HG02943 (cell line): ENCODE measurements at regions not wholly inside any gene's neighbourhood (a gene's known extent, or its start where the extent isn't known, plus 50 kb on each side); places are given as distances from the start of the nearest gene placed in this dataset.
A peak's percentile ranks its signal among the peaks of the same experiment; 100 is the strongest.
"Not testable (repeated sequence)": the region's sequence is repeated elsewhere in the genome, so short reads cannot be mapped to it uniquely, and the experiment has no call there.

Experiments
- ATAC-seq: cut with Tn5 transposase; IDR thresholded peaks from one replicate; pipeline ENCODE4 v1.9.1; 2021; ENCODE audit warnings: mild to moderate bottlenecking, low read depth, moderate library complexity; ENCODE audit not compliant: unreplicated experiment

GRCh38 chr11:103714246-103714645 lies 322.2 kb upstream of the DDI1 start:
- no peak for ATAC-seq

DNA sequence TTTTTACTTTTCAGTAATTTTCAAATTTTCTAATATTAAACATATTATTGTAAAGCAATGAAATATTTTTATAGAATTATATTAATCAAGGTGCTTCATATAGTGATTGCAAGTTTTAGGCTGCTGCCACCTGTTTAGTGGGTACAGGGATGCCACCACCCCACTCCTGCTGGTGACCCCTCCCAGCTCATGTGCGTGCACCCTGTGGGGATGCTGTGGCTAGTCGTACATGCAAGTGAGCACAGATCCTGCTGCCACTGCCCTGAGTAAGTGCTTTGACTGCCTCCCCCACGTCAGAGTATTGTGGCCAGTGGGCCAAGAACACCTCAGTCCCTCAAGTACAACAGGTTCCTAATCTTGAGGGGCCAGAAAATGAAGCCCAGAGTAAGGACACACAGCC lies 320.1 kb upstream of the DDI1 start:
- ATAC-seq = no peak

GRCh38 chr11:103727262-103727661 lies 309.2 kb upstream of the DDI1 start:
- no peak for ATAC-seq

DNA sequence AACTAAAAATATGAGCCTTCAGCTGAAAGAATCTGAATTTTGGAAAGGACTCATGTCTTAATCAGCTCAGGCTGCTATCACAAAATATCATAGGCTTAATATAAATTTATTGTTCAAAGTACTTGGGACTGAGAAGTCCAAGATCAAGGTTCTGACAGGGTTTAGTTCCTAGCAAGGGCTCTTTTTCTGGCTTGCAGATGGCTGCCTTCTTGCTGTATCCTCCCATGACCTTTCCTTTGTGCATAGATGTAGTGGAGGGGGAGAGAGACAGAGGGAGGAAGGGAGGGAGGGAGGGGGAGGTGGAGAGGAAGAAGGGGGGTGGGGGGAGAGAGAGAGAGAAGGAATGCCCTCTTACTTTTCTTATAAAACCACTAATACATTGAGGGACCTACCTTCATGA lies 306.8 kb upstream of the DDI1 start:
- ATAC-seq = no peak

- no peak for ATAC-seq
Measured at GRCh38 chr11:103730131-103730940, 306.1 kb upstream of the DDI1 start.

DNA sequence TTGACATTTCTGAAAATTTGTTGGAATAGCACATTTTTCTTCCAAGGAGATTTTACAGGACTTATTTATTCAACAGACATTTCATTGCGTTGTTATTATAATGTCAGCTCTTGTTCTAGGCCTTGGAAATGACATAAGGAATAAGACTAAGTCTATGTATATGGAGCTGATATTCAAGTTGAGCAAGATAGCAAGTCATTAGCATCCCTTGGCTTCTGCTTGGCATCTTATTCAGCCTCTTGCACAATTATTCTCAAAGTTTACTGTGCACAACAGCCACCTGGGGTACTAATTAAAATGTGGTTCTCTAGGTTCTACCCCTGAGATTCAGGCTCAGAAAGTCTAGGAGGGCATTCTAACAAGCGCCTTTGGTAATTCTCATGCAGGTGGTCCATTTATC lies 304.8 kb upstream of the DDI1 start:
- no peak for ATAC-seq

- ATAC-seq = no peak
Measured at GRCh38 chr11:103733889-103734288, 302.6 kb upstream of the DDI1 start.

GRCh38 chr11:103735497-103736032 lies 300.9 kb upstream of the DDI1 start:
- no peak for ATAC-seq

DNA sequence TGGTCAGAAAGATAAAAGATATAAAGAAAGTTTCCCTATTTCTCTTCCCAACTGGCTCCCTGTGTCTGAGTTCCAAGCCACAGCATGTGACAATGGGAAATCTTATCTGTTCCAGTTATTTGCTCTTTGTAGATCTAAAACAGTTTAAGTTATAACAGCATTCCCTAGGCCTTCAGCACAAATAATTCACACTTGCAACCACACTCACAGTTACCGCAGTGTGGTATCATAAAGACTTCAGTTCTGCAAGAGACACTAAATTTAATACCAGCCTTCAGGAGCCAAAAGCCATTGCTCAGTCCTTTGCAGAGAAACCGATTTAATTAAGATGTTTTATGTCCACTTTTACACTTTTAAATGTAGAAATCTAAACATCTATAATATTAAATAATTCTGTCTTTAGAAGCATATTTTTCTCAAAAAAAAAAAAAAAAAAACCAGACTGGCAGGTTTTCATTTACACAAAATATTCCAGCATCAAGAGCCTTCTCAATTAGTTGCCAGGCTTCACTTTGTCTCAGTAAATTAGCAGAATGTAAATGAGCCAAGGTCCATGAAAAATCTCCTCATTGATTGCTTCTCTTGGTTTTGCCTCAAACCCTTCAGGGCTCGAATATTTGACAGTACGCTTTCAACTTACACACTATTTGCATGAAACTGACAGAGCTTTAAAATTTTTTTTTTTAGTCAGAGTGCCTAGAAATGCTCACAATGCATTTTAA lies 300.0 kb upstream of the DDI1 start:
- no peak for ATAC-seq

- no peak for ATAC-seq
Measured at GRCh38 chr11:103737037-103737622, 299.3 kb upstream of the DDI1 start.

- ATAC-seq = no peak
Measured at GRCh38 chr11:103737747-103738146, 298.7 kb upstream of the DDI1 start.

GRCh38 chr11:103739074-103739796 lies 297.2 kb upstream of the DDI1 start:
- ATAC-seq = not testable (repeated sequence)

- ATAC-seq = peak; percentile 94
Measured at GRCh38 chr11:103744496-103745153, 291.8 kb upstream of the DDI1 start.

DNA sequence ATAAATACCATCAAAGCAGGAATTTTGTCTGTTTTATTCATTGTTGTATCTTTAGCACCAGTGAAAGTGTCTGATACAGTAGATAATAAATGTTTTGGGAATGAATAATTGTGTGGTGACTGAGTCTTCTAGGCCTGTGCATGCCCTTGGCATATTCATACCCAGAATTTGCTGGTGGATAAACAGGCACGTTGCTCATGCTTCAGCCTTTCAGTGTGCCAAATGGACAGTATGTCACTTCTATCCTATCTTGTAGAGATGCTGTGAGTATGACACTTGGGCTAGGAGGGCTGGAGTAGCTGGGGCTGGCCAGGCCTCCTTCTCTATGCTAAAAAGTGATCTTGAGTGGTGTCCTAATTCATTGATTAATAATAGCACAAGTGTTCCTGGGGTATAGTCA lies 287.3 kb upstream of the DDI1 start:
- no peak for ATAC-seq

DNA sequence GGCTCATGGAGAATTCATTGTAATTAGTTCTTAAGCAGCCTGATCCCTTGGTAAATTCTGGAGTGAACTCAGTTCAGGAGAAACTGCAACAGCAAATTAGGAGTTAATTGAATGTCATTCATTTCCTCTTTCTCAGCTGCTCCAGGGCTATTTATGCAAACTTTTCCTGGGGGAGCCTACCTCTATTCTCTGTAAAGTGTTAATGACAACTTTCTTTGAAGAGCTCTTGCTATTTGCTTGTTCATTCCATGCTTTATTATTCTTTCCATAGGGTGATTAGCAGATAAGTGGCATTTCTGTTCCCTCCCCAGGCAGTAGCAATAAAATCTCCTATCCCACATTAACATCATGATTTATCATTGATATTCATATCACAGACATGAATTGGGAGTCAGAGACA lies 267.6 kb upstream of the DDI1 start:
- ATAC-seq = no peak

- no peak for ATAC-seq
Measured at GRCh38 chr11:103773059-103773458, 263.4 kb upstream of the DDI1 start.

DNA sequence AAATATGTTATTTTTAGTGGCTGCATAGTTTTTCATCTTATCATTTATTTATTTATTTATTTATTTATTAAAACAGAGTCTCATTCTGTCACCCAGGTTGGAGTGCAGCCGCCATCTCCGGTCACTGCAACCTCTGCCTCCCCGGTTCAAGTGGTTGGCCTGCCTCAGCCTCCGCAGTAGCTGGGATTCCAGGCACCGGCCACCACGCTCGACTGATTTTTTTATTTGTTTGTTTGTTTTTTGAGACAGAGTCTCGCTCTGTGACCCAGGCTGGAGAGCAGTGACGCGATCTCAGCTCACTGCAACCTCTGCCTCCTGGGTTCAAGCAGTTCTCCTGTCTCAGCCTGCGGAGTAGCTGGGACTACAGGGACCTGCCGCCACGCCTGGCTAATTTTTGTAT lies 262.9 kb upstream of the DDI1 start:
- no peak for ATAC-seq

DNA sequence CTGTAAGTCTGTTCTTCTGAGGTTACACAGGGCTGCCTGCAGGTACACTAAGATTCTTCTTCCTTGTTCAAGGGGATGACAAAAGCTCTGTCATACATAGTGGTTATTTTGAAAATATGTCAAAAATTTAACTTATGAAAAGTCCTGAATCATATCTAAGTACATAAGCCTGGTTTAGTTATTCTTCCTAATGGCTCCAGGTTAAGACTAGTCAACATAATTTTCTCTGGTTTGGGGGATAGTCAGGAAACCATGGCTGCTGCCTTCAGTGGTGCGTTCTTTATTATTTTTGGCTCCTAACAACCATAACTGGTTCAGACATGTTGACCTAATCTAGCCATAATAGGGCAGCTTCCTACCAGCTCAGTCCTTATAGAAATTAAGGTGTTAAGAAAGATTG lies 257.4 kb upstream of the DDI1 start:
- no peak for ATAC-seq

- ATAC-seq = no peak
Measured at GRCh38 chr11:103789952-103790351, 246.5 kb upstream of the DDI1 start.

GRCh38 chr11:103792981-103793468 lies 243.4 kb upstream of the DDI1 start:
- no peak for ATAC-seq
